OCI-LY3 (cell line): ENCODE measurements at regions not wholly inside any gene's neighbourhood (a gene's known extent, or its start where the extent isn't known, plus 50 kb on each side); places are given as distances from the start of the nearest gene placed in this dataset.

ENCODE experiments used
- H2AFZ ChIP-seq: fragments of 200-600, 300-600 bp; shearing (Covaris generic); 2 replicates; pipeline ENCODE4 v1.6.0; 2014; ENCODE audit warnings: antibody characterized with exemption, low read depth, low read length
- H3K27ac ChIP-seq: fragments of 200-600, 300-600 bp; sonication (generic); 2 replicates; pipeline ENCODE4 v1.5.1; 2014; ENCODE audit warnings: mild to moderate bottlenecking, low read length, moderate library complexity, mixed read lengths
- H3K27me3 ChIP-seq: fragments of 200-600, 300-600 bp; sonication (generic); 2 replicates; pipeline ENCODE4 v1.6.1; 2014; ENCODE audit warnings: low read depth, low read length, mixed read lengths
- H3K36me3 ChIP-seq: fragments of 200-600, 300-600 bp; sonication (generic); replicated peaks from 2 replicates; pipeline ENCODE3; 2014; ENCODE audit warnings: low read depth, low read length, mixed read lengths
- H3K4me1 ChIP-seq: fragments of 300-600, 200-600 bp; sonication (generic); 2 replicates; pipeline ENCODE4 v1.6.1; 2014; ENCODE audit warnings: low read length, mixed read lengths
- H3K4me2 ChIP-seq: fragments of 200-600, 300-600 bp; sonication (generic); 2 replicates; pipeline ENCODE4 v1.6.1; 2014; ENCODE audit warnings: low read length, mixed read lengths
- H3K4me3 ChIP-seq: fragments of 300-600, 200-600 bp; sonication (generic); 2 replicates; pipeline ENCODE4 v1.5.1; 2014; ENCODE audit warnings: antibody characterized with exemption, mild to moderate bottlenecking, low read length, moderate library complexity
- H3K79me2 ChIP-seq: fragments of 300-600, 200-600 bp; shearing (Covaris generic); 2 replicates; pipeline ENCODE4 v1.6.1; 2014; ENCODE audit warnings: mild to moderate bottlenecking, low read length, mixed read lengths
- H3K9ac ChIP-seq: fragments of 300-600, 200-600 bp; shearing (Covaris generic); 2 replicates; pipeline ENCODE4 v1.6.0; 2014; ENCODE audit warnings: mild to moderate bottlenecking, low read length, moderate library complexity
- H3K9me3 ChIP-seq: fragments of 200-600, 300-600 bp; shearing (Covaris generic); 2 replicates; pipeline ENCODE4 v1.6.1; 2014; ENCODE audit warnings: low read length, mixed read lengths; ENCODE audit not compliant: insufficient read depth
- H4K20me1 ChIP-seq: fragments of 200-600, 300-600 bp; sonication (generic); 2 replicates; pipeline ENCODE4 v1.6.1; 2016; ENCODE audit warnings: low read length, mixed read lengths; ENCODE audit not compliant: insufficient read depth
- CTCF ChIP-seq: fragments of 200-600, 300-600 bp; sonication (generic); IDR thresholded peaks from 2 replicates; pipeline ENCODE4 v1.5.1; 2014; ENCODE audit warnings: antibody characterized with exemption, low read length, low read depth
- EZH2phosphoT487 ChIP-seq: fragments of 200-600 bp; shearing (Covaris generic); IDR thresholded peaks from 2 replicates; pipeline ENCODE4 v1.6.1; 2018; ENCODE audit warnings: antibody characterized with exemption, mixed run types, low read depth

DNA sequence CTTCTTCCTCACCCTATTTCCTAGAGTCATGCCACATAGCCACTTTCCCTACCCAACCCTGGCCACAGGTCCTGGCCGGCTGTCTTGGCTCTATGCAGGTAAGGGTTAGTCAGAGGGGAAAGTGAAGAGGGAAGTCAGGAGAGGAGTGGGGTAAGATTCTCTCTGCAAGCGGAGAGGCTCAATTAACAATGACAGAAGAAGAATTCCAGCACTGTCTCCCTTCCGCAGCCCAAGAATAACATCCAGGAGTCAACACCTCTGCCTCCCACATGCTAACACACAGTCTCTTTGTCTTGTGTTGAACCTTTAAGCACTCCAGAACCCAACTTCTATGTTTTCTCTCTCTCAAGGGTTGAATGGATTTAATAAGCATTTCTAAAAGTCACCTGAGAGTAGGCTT lies 235.1 kb upstream of the ANKRD55 start:
- no peak overlapping the region for H2AFZ ChIP-seq
- no peaks in the 10 kb centered on the region for H3K9me3 ChIP-seq
- no peaks in the 10 kb centered on the region for H4K20me1 ChIP-seq
- no peaks in the 10 kb centered on the region for H3K4me1 ChIP-seq
- no peak overlapping the region for H3K27ac ChIP-seq
- no peak overlapping the region for H3K9ac ChIP-seq
- H3K4me2 ChIP-seq: no peak overlapping the region
- no peaks in the 10 kb centered on the region for H3K79me2 ChIP-seq
- no peaks in the 10 kb centered on the region for H3K36me3 ChIP-seq
- H3K4me3 ChIP-seq: no peak overlapping the region
- TF ChIP-seq CTCF (no peak), EZH2phosphoT487 (no peak)
- no peaks in the 10 kb centered on the region for H3K27me3 ChIP-seq

GRCh38 chr5:56467176-56467717 lies 234.1 kb upstream of the ANKRD55 start:
- H3K27me3 ChIP-seq: no peaks in the 10 kb centered on the region
- no peaks in the 10 kb centered on the region for H3K79me2 ChIP-seq
- no peak overlapping the region for H2AFZ ChIP-seq
- H3K9ac ChIP-seq: no peak overlapping the region
- H3K27ac ChIP-seq: no peak overlapping the region
- no peaks in the 10 kb centered on the region for H3K4me1 ChIP-seq
- no peaks in the 10 kb centered on the region for H3K36me3 ChIP-seq
- no peaks in the 10 kb centered on the region for H4K20me1 ChIP-seq
- no peak for TF ChIP-seq EZH2phosphoT487
- no peak for TF ChIP-seq CTCF
- H3K4me3 ChIP-seq: no peak overlapping the region
- no peaks in the 10 kb centered on the region for H3K9me3 ChIP-seq
- H3K4me2 ChIP-seq: no peak overlapping the region

DNA sequence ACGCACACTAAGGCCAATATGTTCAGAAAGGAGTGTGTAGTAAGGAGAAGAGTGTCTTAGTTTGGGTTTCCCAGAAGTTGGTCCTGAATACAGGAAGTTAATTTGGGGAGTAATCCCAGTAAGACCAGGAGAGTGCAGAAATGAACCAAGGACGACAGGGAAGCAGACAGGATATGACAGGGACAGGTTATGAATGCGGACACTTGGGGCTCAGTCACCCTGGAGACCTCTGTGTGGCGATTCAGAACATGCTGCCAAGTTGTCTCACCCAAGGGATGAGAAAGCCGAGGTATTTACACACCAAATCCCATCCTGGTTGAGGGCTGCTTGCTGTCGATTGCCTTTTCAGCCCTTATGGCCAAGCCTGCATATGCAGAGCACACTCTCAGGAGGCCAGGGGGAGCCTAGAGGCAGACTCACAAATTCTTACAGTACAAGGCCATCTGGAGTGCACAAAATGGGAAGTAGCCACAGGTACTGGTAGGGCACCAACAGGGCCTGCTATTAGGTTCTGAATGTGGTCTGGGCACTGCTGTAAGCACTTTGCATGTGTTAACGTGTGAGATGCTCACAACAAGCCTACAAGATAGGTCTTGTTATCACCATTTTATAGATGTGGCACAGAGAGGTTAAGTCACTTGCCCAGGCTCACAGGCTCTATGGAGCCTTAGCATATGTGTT lies 233.1 kb upstream of the ANKRD55 start:
- Histone ChIP-seq H3K27ac (no peak overlapping the region), H3K27me3 (no peaks in the 10 kb centered on the region), H3K36me3 (no peaks in the 10 kb centered on the region), H4K20me1 (no peaks in the 10 kb centered on the region), H3K9me3 (no peaks in the 10 kb centered on the region), H3K4me3 (no peak overlapping the region), H3K4me1 (no peaks in the 10 kb centered on the region), H3K9ac (no peak overlapping the region), H2AFZ (no peak overlapping the region), H3K4me2 (no peak overlapping the region), H3K79me2 (no peaks in the 10 kb centered on the region)
- TF ChIP-seq EZH2phosphoT487: no peak

- Histone ChIP-seq H3K4me3 (no peak overlapping the region), H3K4me2 (no peak overlapping the region)
These were observed 232.6 kb upstream of the ANKRD55 start for GRCh38 chr5:56465769-56466135.

More at GRCh38 chr5:56465769-56466135, 232.6 kb upstream of the ANKRD55 start:
- Histone ChIP-seq H3K79me2 (no peaks in the 10 kb centered on the region), H3K27ac (no peak overlapping the region), H2AFZ (no peak overlapping the region), H3K9ac (no peak overlapping the region), H3K9me3 (no peaks in the 10 kb centered on the region), H3K4me1 (no peaks in the 10 kb centered on the region), H3K27me3 (no peaks in the 10 kb centered on the region), H3K36me3 (no peaks in the 10 kb centered on the region), H4K20me1 (no peaks in the 10 kb centered on the region)
- TF ChIP-seq CTCF: no peak
- TF ChIP-seq EZH2phosphoT487: no peak
